HG03442 (cell line): ENCODE measurements at regions not wholly inside any gene's neighbourhood (a gene's known extent, or its start where the extent isn't known, plus 50 kb on each side); places are given as distances from the start of the nearest gene placed in this dataset.

Source experiments
- ATAC-seq: cut with Tn5 transposase; IDR thresholded peaks from one replicate; pipeline ENCODE4 v1.9.1; 2021; ENCODE audit warnings: mild to moderate bottlenecking, moderate library complexity; ENCODE audit not compliant: unreplicated experiment

DNA sequence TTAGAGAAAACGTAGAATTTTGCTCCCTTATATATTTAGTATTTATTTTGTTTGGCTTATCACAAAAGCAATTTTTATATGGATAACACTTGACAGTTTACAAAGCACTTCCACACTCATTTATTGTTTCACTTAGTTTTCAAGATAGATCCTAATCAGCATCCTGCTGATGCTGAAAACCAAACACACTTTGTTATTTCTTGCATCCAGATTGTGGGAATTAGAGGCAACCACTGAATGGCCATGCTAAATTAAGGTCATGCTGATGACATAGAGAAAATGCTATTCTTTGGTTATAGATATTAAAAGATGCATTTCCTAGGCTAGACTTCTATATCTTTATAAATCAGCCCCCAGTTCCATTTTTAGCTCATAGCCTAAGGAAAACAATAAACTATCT lies 474.1 kb upstream of the KCNMB2 start:
- ATAC-seq: no peak

DNA sequence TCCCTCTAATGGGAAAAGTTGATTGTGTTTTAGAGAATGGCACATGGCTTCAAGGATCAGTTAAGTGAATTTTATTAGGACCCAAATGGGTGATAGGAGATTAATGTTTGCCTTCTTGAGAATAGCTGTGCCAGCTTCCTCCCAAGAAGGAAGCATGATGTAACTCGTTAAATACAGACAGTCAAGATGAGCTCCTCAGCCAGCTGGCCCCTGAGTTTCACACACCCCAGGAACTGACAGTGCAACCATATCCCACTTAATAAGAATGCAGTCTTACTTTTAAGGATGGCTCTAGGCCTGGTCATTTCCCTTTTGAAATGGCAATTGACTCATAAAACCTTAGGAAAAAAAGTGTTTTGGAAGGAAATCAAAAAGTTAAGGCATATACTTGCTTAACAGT lies 472.8 kb upstream of the KCNMB2 start:
- ATAC-seq: no peak

DNA sequence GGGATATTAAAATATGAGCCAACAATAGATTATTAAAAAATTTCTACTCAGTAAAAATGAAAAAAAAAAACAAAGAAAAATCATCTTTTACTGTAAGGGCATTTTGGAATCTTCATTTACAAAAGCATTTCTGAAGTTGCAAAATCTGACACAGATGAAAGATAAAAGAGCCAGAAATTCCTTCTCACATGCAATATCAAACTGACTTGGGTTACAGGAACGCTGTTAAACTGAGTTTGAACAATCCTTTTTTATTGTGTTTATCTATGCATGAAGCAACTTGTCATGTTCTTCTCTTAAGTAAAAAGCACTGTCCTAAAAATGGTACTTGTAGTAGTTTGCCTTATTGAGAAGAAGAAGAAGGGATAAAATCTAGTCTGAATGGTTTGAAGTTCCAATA lies 468.5 kb upstream of the KCNMB2 start:
- no peak for ATAC-seq

DNA sequence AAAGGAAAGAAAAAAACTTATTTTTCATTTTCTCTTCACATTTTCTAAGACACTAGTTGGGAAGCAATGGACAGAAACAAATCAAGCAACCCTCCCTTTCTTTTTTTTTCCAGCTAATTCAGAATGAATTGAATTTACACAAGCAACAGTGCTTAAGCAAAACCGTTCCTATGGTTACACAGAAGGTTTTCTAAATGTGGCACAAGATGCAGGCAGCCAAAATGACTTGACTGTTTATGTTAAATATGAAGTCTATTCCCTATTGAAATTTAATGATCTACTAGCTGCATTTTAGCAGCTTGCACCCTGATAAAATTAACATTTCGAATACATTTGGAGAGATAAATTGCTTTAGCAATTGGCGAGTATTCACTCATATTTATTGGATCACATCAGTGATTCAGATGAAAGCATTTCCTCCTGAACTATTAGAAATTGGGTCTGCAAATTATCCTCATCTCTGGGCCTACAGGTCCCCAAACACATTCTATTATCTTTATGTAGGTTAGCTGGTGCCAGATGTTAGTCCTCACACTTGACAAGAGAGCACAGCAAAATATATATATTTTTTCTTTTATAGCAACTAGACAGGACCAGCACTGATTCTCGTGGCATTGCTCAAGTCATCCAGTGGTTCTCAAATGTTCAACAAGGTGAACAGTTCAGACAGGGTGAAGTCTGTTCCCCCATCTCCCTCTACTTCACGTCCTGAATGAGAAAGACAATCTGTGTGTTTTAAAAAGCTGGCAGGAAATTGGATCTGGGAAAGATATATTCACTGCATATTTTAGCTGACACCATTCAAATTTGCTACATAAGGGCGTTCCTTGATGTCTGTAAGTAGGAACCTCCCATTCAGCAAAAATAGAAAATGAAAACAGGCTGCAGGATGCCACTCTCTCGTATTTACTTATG lies 463.6 kb upstream of the KCNMB2 start:
- ATAC-seq: no peak

DNA sequence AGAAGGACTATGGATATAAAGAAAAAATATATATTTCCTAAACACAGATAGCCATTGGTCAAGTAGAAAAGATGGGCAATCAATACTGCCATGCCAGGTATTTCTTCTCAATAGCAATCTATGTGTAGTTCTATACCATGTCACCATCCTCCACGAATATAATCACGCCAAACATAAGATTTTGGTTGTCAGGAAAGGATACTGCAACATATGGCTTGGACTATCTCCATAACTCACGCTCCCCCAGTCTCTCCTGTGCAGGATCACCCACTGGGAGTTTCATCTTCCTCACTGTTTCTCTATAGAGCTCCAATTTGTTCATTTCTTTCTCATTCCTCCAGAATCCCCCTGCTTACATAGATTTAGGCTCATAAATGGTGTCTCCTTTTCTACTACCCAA lies 462.9 kb upstream of the KCNMB2 start:
- ATAC-seq: no peak

DNA sequence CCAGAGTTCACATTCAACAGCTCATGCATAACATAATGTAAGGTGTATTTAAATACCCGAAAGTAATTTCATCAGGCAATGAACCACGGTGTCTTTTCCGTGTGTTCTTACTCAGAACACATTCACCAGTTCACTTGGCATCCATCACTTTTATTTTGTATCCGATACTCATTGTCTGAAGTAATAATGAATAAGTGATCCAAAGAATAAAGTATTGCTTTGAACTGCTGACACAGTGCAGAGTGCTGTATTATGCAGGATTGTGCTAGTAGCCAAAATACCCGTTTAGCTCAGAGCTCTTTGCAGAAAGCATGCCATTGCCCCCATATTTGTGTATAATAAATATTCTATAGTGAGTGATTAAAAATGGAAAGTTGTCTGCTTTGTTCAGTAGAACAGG lies 460.9 kb upstream of the KCNMB2 start:
- no peak for ATAC-seq

DNA sequence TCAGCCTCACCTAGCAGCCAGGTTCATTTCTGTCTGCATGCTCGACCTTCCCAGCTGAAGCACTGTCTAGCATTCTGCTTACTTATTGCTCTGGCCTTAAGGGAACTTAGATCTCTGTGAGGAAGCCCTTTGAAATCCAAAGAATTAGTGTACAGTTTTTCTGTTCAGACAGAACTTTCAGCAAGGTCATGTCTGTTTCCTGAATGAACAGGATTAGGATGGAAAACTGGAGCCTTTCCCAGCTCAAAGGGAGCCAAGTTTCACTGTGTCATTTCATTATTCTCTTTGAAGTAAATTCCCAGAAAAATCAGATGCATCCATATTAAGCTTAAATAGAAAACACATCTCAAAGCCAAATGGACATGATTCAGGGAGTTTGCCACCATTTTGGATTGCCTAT lies 457.3 kb upstream of the KCNMB2 start:
- ATAC-seq: no peak

DNA sequence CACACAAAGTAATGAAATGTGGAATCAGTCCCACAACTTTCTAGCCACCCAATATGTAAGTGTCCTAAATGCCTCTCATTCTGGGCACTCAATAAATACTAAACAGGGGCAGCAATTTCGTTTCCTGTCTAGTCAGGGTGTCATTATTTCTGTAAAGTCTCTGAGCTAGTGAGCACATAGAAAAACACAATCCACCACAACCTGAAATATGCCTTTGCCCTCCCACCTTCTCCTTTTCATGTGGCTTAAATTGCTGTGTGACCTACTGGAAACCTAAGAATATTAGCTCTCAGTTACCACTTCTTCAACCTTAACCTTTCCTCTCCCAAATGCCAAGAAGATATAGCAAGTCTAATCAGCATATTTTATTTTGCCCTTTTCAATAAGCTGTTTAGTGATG lies 456.3 kb upstream of the KCNMB2 start:
- ATAC-seq: no peak

DNA sequence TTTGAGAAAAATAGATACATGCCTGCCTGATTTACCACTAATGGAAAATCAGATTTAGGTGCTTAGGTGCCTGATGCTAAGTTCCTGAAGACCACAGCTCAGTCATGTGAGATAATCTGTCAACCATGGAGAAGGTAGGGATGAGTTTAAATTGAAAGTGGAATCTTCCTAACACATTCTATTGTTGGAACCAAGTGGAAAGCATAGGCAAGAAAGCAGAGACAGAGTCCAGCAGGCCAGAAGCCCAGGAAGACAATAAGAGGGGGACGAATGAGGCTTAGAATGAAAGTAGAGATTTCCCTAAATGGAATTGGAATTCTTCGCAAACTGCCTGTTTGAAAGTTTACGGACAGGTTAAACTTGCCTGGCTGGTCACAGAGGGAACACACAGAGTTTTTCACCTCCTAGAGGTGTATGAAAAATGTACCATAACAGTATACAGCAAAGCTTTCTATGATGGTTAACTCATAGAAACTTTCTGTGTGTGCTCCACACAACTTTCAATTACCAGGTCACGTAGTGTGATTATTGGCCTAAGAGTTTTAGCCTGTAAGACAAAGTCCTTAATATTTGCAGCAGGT lies 453.8 kb upstream of the KCNMB2 start:
- ATAC-seq: no peak

DNA sequence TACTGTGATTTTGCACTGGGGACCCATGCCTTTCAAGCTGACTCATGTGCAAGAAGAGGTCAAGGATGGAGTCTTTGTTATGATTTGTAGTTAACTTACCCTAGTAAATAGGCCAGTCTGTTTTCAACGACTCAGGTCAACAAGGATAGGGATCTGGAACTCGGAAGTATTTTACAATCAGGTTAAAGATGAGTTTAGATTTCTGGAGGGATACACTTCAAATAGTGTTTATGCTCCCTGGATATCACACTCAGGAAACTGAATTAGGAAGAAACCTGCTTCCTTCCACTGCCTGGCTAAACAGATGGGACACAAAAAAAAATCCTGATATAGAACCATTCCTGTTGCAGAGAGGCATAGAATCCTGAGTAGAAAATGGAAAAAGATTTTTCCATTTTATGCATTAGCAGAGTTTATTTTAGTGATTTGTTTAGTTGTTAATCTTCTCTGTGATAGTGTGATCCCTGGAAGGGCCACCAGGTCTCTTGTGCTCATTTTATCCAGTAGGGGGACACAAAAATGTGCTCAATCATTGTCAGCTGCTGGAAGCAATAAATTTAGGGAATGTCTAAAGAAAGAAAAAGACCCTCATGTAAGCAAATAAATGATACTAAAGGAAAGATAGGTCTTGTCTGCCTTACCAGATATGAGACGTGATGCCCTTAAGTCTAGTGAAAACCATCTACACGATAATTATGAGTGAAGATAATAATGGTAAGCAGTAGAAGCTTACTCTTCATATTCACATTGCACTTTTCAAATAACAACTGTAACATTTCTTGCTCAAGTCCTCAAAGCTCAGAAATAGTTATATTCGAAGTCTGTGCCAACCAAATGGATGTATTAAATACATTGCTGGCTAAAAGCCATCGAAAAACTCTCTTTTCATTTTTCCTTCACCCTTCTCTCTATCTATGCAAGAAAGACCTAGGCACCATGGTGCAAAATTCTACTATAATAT lies 452.1 kb upstream of the KCNMB2 start:
- ATAC-seq: no peak

DNA sequence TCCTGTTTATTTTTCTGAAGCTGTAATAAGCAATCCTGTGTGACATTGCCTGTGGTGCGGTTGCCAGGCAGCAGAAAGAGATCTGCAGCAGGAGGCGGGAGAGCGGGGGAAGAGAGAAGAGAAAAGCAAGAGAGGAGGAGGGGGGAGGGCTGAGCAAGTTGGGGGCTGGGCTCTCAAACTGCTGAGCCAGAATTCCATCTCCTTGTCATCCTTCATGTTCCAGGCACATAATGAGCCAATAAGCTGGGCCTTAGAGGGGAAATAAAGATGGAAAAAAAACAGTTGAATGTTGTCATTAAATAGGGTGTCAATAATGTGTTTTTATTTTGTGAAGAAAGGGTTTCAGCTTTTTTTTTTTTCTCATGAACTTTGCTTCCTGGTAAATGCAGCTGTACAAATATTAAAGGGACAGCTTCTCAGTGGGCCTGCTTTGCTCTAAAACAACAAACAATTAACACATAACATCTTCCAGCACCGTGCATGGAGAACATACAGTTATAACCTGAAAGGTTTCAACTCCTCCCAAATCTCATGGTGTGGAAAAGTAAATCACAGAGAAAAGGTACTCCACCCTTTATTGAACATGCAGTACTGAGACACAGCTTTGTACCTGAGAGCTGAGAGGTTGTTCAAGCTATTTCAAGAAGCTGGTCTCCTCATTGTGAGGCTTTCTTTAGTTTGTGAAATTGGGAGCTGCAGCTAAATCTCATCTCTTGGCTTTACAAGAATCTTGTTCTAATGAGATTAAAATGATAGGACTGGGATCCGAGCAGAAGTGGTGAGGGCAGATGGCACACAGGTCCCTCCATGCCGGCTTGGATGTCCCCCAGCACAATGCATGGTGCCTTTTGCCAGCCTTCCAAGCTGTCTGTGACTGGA lies 451.1 kb upstream of the KCNMB2 start:
- ATAC-seq: no peak

DNA sequence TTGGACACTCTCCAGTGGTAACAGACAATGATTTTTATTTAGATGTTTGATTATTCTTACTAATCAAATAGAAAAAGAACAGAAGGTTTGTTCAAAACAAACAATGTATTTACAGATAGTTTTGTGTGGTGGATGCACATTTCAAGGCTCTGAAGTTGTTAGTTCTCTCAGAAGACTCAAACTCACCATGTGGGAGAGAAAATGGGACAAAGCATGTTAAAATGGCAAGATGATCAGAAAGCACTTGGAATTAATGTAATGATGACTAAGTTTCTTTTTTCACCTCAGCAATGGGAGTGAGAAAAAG lies 450.5 kb upstream of the KCNMB2 start:
- no peak for ATAC-seq

DNA sequence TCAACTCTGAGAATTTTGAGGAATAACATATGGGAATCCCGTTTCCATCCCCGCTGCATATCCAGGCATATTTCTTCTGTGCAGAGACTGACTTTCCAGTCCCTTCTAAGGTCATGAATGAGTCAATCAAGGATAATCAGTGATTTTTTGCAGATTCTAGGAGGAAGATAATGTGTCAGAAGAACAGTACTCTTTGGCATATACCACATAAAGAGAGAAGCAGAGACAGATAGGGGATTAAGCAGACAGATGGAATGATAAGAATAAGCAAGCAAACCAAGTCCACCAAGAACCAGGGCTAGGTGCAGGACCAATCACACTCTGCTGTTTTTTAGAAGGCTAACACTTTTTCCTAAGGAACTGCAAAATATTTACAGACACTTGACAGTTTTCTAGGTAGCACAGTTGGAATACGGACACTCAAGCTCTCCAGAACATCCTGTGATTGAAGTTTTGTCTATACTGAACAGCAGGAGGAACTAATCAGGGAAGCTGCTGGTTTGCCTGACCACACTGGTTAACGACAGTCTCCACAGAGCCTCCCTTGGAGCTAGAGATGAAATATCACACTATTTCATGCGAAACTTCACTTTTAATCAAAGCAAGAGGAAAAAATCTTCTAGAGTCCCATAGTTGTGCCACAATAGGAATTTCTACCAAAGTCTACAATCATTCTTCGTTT lies 450.0 kb upstream of the KCNMB2 start:
- ATAC-seq: no peak

DNA sequence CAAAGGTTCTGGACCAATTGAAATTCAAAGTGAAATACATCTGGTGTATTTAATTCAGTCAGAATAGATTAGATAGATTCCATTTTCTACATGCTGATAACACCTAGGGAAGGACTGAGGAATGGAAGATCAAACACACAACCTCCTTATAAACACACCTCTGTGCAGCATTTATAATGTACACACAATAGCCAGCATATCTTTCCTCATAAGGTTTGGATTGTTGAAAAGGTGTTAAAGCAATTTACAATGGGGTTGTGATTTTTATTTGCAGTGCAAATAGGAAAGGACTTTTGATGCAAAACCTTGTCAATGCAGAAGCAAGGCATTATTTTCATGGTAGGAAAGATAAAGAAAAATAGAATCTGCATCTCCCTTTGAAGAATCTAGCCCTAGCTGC lies 448.9 kb upstream of the KCNMB2 start:
- ATAC-seq: no peak

DNA sequence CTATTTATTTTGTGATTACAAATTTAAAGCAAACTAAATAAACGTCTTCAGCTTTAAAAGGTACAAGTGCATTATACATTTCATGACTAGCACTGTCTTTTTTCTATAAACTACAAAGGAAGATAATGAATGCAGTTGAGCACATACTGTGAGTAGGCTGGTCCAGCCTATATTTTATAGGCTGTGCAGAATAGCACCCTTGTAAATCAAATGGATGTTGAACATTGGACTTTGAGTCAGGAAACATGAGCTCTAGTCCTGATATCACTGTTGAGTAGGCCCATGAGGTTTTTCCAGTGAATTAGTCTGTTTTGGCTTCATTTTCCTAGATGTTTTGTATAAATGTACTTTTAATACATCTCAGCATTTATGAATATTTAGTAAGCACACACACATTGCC lies 447.3 kb upstream of the KCNMB2 start:
- no peak for ATAC-seq

DNA sequence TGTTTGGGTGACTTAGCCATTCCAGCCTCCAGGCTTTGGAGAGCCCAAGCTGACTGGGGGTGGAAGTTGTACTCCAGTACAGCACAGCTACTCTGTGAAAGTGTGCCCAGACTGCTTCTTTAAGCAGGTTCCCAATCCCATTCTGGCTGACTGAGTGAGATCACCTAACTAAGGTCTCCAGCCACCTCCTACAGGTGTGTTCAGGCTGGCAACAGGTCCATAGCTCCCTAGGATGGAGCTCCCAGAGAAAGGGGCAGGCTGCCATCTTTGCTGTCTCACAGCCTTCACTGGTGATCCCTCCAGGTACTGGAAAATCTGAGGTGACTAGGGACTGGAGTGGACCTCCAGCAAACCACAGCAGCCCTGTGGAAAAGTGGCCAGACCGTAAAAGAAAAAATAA lies 445.3 kb upstream of the KCNMB2 start:
- no peak for ATAC-seq

DNA sequence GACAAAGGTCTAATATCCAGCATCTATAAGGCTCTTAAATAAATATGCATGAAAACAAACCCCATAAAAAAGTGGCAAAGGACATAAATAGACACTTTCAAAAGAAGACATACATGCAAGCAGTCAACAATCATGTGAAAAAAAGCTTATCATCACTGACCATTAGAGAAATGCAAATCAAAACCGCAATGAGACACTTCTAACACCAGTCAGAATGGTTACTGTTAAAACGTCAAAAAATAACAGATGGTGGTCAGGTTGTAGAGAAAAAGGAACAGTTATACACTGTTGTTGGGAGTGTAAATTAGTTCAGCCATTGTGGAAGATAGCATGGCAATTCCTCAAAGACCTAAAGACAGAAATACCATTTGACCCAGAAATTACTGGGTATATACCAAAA lies 440.7 kb upstream of the KCNMB2 start:
- no peak for ATAC-seq

DNA sequence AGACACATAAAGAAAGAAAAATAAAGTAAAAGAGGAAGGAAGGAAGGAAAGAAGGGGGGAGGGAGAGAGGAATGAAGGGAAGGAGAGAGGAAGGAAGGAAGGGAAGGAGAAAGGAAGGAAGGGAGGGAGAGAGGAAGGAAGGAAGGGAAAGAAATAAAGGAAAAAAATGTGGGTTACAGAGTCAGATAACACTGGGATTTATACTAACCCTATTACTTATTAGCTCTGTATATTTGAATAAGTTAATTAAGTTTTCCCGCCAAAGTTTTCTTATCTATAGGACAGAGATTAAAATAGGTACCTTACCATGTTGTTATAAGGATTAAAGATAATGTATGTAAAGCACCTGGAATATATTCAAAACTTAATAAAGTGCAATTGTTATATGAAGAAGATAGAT lies 439.3 kb upstream of the KCNMB2 start:
- no peak for ATAC-seq

DNA sequence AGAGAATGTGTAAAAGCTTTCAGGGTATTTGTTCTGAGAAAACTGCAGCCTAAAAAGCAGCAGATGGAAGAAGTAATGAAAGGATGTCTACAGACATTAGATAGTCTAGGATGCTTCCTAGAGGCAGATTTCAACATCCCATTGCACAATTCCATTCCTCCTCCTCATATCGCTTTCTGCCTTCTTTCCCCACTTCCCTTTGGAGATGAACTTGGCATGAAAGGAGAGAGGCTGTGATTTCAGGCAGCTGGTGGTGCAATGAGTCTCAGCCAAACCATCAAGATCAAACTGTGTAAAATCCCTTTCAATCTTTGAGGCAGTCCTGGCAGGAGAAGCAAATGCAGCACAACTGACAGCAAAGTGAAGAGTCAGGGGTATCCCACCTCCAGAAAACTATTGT lies 438.7 kb upstream of the KCNMB2 start:
- no peak for ATAC-seq

DNA sequence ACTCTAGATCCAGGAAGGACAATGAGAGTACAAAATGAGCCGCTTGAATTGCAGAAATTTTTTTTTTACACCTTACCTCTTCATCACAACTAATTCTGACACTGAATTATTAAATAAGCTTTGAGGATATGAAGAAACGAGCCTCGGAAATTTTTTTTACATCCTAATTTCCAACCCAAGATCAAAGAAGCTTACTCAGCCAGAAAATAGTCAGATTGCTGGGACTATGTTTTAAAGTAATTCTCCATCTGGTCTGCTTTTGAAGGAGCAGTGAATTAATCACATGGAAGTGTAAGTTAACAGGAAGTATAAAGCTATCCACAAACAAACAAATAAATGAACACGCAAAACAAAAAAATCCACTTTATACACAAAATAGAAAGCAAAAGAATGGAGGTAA lies 437.0 kb upstream of the KCNMB2 start:
- ATAC-seq: no peak
